ENCODE measurements at regions not wholly inside any gene's neighbourhood (a gene's known extent, or its start where the extent isn't known, plus 50 kb on each side); places are given as distances from the start of the nearest gene placed in this dataset.

- TF ChIP-seq EZH2 (IDR thresholded peaks at IDR 0.05; ENCODE audit: insufficient read depth, poor library complexity, severe bottlenecking) (no peak), EZH2phosphoT487 (IDR thresholded peaks at IDR 0.05; ENCODE audit: insufficient read depth, low read depth) (no peak)
Measured at GRCh38 chr13:68234274-68234673, 1004.1 kb upstream of the PCDH9 start.

All from GM23248 (cell line).